Superior temporal gyrus (tissue), 1 donor: ENCODE measurements at regions not wholly inside any gene's neighbourhood (a gene's known extent, or its start where the extent isn't known, plus 50 kb on each side); places are given as distances from the start of the nearest gene placed in this dataset.
A peak's percentile ranks its signal among the peaks of the same experiment; 100 is the strongest.

ENCODE experiments used
- DNase-seq: peaks from one replicate; pipeline ENCODE4 v3.0.0-alpha.2; 2016; ENCODE audit errors: extremely low spot score

DNA sequence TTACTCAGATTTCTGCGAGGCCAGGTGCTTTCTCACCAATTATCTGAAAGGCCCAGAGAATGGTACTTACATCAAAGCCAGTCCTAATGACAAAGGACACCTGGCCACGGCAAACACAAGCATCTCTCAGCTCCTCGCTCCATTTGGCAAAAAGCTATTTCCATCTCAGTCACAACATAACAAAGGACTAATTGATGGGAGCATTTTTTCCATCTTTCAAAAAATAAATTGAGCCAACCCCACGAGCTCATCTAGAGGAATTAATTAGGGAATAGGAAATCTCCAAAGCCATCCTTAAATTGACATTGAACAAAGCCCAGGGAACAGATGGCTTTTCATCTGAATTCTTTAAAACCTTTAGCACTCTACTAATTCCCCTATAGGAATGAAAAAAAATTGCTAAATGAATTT is 236.7 kb downstream of the HAO1 start:
- DNase-seq: peak; percentile 44

DNA sequence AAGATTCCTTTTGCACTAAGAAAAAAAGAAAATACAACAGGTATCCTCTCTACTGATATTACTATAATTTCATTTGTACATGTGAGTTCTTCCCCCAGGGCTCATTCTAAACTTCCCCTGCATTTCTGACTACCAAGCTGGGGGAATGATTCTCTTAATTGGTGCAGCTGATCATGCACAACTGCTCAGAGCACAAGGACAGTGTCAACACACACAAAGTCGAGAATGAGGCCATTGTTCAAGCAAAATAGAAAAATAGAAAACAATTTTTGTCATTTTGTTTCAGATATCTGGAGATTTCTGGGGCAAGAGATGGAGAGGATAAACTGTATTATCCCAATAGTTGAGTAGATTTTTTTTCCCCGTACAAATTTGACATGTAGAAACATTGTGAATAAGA is 236.3 kb downstream of the HAO1 start:
- DNase-seq: peak; percentile 77

DNA sequence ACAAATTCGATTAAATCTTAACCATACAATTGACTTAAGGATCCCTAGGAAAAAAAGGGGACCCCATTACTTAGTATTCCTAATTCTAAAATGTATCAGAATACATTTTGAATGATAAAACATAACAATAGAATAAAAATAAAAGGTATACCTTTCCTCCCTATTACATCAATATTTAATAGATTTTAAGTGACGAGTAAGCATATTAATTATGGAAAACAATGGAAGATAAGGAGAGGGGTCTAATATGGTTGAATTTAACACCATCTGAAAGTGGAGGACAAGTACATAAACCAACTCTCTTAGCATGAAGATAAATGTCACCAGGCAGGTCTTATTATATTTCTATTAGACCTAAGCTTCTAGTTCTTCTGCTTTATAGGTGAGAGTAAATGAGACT is 232.1 kb downstream of the HAO1 start:
- DNase-seq: no peak

DNA sequence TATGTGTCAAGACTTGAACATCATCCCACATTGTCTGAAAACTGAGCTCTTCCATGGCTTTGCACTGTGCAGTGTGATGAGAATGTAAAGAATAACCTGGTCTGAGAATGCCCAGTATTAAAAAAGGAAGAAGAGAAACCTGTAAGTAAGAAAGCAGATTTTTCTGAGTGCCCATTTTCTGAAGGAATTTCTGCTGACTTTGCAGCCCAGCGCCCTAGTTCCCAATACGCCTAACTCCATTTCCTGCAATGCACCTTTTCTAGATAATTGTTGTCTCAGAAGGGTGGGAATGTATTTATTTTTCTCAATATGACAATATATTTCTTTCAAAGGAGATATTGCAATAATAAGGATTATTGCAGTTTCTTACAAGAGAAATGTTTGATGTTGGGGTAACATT is 231.5 kb downstream of the HAO1 start:
- DNase-seq: no peak

- no peak for DNase-seq
Measured at GRCh38 chr20:7710440-7710839, 229.8 kb downstream of the HAO1 start.

GRCh38 chr20:7712661-7713060 is 227.6 kb downstream of the HAO1 start:
- DNase-seq: no peak

DNA sequence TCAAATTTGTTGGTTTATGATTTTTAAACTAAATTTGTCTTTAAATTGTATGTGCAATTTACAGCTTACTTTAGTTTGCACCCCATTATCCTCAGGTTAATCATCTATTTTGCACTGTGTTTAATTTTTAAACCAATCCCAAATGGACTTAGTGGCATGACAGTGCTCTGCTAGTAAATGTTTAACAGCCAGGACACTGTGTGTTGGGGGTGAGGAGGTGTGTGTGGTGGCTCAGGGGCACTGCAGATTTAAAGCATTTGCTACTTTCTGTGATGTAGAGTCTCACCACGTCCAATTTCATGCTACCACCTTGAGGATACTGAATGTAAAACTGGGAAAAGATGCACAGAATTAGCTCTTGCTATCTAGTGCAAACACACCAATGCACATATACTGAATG is 225.7 kb downstream of the HAO1 start:
- DNase-seq: no peak

DNA sequence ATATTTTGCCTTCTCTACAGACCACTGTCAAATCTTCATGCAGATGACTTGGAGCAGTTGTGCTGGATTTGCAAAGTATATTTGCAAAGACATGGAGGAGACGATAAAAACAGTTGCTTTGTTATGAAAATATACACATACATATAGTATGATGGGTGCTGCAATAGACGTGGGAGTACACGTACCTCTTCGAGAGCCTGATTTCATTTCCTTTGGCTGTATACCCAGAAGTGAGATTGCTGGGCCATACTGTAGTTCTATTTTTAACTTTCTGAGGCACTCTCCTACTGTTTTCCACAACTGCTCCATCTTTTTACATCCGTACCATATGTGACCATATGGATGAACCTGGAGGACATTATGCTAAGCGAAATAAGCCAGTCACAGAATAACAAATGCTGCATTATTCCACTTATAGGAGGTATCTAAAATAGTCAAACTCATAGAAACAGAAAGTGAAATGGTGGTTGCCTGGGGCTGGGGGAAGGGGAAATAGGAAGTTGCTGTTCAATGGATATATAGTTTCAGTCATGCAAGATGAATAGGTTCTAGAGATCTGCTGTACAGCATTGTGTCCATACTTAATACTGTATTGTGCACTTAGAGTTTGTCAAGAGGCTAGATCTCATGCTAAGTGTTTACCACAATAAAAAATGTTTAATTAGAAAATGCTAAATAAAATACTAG is 223.8 kb downstream of the HAO1 start:
- DNase-seq: no peak

GRCh38 chr20:7722564-7722963 is 217.7 kb downstream of the HAO1 start:
- no peak for DNase-seq

DNA sequence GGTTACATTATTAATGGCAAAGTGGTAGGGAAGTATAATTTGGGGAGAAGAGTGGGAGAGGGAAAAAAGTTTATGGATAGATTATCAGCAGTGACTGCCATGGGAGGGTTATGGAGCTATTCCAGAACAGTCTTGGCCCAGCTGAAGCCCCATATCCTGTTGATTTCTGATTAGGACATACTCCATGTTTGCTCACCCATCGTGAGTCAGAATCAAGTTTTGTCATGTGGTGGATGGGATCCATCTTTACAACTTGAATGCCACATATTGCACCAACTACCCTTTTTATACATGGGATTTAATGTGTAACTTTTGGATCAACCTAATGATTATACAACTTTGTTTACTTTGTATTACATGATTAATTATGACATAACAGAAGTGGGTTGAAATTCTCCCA is 217.0 kb downstream of the HAO1 start:
- no peak for DNase-seq

DNA sequence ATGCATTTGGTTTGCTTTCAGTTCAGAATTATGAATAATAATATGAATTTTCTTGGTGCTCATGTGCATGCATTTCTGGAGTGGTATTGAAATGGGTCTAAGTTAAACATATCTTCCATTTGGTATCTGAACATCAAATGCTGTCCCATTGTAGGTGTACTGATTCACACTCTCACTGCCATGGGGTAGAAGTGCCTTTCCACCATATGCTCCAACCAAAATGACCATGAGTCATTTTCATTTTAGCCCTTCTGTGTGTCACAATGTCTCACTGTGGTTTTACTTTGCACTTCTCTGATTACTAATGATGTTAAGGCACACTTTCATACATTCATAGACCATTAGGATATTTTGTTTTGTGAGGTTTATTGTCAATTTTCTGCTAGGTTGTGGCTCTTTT is 211.9 kb downstream of the HAO1 start:
- DNase-seq: no peak

GRCh38 chr20:7734216-7734615 is 206.0 kb downstream of the HAO1 start:
- no peak for DNase-seq

DNA sequence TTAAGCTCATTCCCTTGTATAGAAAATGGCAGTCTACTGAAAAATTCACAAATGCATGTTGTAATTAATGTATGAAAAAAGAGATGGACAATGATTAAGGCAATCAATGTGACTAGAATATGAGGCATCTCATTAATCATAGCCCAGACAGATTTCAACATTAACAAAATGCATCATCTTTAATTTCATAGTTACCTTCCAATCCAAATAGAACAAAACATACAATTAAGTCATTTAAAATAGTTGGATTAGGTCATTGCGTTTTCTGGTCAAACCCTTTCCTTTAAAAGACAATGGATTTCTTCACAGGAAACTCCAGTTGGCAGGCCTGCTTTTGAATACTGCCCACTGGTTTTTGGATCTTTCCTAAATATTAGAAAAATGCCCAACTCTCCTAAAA is 203.9 kb downstream of the HAO1 start:
- DNase-seq: no peak

GRCh38 chr20:7741866-7742265 is 198.4 kb downstream of the HAO1 start:
- DNase-seq: no peak

- DNase-seq: no peak
Measured at GRCh38 chr20:7742479-7742878, 197.8 kb downstream of the HAO1 start.

- DNase-seq: no peak
Measured at GRCh38 chr20:7744411-7744810, 195.8 kb downstream of the HAO1 start.

DNA sequence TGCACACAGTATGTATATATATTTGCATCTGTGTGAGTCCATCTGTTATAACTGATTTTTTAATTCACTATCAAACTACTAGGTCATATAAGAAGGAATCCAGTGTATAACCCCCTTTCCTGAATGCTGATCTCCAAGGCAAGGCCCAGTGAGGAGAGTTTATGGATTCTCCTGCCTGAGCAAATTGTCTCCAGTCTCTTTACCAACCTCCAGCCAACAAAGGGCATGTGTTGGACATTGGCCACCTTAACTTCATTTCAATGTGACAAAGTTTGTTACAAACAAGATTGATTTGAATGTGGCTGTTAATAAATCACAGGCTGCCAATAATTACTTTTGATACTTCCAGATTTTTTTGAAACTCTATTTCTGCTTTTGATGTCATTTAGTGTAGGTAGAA is 191.6 kb downstream of the HAO1 start:
- DNase-seq: no peak

DNA sequence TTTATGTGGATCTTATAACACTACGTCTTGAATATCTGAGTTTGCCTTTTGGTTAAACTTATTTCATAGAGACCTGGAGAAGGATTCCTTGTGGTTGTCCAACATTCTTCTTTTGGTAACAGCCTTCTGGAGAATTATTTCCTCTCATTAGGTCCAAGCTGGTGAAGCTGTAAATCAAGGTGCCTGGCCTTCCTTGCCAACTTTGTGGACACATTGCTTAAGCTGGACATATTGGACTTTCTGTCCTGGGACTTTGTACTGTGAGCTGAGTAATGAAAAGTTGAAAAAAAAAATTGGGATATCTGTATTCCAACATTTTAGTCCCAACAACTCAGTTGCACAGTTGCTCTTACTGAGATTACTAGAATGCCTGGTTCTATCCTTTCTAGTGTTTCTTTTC is 186.2 kb downstream of the HAO1 start:
- DNase-seq: no peak

- DNase-seq: no peak
Measured at GRCh38 chr20:7758406-7758805, 181.9 kb downstream of the HAO1 start.

- DNase-seq: no peak
Measured at GRCh38 chr20:7760247-7761031, 179.8 kb downstream of the HAO1 start.

GRCh38 chr20:7765221-7765620 is 175.0 kb downstream of the HAO1 start:
- DNase-seq: no peak

GRCh38 chr20:7770046-7770445 is 170.2 kb downstream of the HAO1 start:
- no peak for DNase-seq

DNA sequence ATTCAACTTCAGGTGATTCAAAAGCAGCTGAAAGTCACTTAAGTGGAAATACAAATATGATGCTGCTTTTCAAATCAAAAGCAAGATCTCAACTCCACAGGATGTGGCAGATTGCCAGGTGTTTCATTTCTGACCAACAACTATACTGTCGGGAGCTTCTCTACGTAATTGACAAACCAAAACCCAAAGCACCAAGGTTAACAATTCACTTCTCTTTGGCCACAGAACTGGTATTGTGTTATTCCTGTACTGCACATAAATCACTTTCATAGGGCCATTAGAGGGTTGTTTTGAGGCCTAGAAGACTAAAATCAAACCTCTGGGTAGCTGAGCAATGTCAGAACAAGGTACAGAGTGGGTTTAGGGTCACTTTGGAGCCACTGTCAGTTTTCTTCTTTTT is 169.7 kb downstream of the HAO1 start:
- DNase-seq: no peak

DNA sequence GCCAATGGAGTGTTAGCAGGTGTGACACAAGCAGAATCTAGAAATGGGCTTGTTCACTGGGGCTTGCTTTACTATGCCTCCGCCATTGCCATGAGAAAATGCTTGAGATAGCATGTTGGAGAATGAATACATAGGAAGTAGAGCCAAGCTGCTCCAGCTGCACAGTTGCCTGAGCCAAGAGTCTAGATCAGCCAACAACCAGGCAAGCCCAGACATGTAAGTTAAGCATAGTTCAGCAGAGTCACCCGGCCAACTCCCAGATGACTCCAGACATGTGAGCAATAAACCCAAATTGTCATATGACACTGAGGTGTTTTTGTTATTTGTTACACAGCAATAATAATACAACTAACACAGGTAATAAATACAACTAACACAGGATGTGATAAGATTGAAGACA is 167.9 kb downstream of the HAO1 start:
- no peak for DNase-seq
